Thymus (tissue), 11 donors: ENCODE measurements at regions not wholly inside any gene's neighbourhood (a gene's known extent, or its start where the extent isn't known, plus 50 kb on each side); places are given as distances from the start of the nearest gene placed in this dataset.
"Not testable (repeated sequence)": the region's sequence is repeated elsewhere in the genome, so short reads cannot be mapped to it uniquely, and the experiment has no call there.

Experiments used
- DNase-seq, 9 donors: peaks; one replicate each; pipeline ENCODE4 v3.0.0-alpha.2; 2013; ENCODE audit warnings: low spot score in 9 of 9, low read depth in 6 of 9, missing footprints in 1 of 9
- H3K27ac ChIP-seq, 2 donors: one replicate each; pipeline ENCODE4 v1.5.1; 2013; ENCODE audit warnings: control low read depth in 1 of 2, low read depth in 1 of 2, low read length in 1 of 2, mild to moderate bottlenecking in 1 of 2, moderate library complexity in 1 of 2
- H3K27me3 ChIP-seq, 2 donors: one replicate each; pipeline ENCODE4 v1.5.1; 2013; ENCODE audit warnings: low read length in 1 of 2; ENCODE audit not compliant: control insufficient read depth in 2 of 2, insufficient read depth in 1 of 2
- H3K36me3 ChIP-seq, 2 donors: one replicate each; pipeline ENCODE4 v1.5.1; 2013; ENCODE audit warnings: low read length in 1 of 2, mild to moderate bottlenecking in 1 of 2, moderate library complexity in 1 of 2; ENCODE audit not compliant: control insufficient read depth in 2 of 2, insufficient read depth in 2 of 2
- H3K4me1 ChIP-seq, 2 donors: one replicate each; pipeline ENCODE4 v1.5.1; 2013; ENCODE audit warnings: low read length in 2 of 2; ENCODE audit not compliant: control insufficient read depth in 2 of 2, insufficient read depth in 2 of 2
- H3K4me3 ChIP-seq, 2 donors: one replicate each; pipeline ENCODE4 v1.5.1; 2013; ENCODE audit warnings: low read length in 2 of 2, control low read depth in 1 of 2, mild to moderate bottlenecking in 1 of 2
- H3K9me3 ChIP-seq, 2 donors: one replicate each; pipeline ENCODE4 v1.5.1; 2013; ENCODE audit warnings: low read length in 1 of 2, mild to moderate bottlenecking in 1 of 2; ENCODE audit not compliant: control insufficient read depth in 2 of 2, insufficient read depth in 1 of 2
- WGBS: extraction: QIAGEN DNeasy Blood & Tissue Kit; methylation state at CpG from one replicate; pipeline ENCODE4 v1.1.7; 2013; 5-methylcytosine and 5-hydroxymethylcytosine counted together
- donor health status: healthy.

GRCh38 chr20:40008177-40008576 lies 680.9 kb downstream of the MAFB start:
- Histone ChIP-seq H3K27ac (no peak overlapping the region), H3K36me3 (no peaks in the 10 kb centered on the region), H3K9me3 (no peaks in the 10 kb centered on the region), H3K27me3 (no peaks in the 10 kb centered on the region), H3K4me3 (no peak overlapping the region), H3K4me1 (no peaks in the 10 kb centered on the region)
- DNase-seq, result no peak
- WGBS, result 94% methylated on average over 3 of the region's 3 CpGs

- no peak overlapping the region for H3K4me3 ChIP-seq
- no peaks in the 10 kb centered on the region for H3K27me3 ChIP-seq
- no peaks in the 10 kb centered on the region for H3K36me3 ChIP-seq
- 17% methylated on average over 1 of the region's 1 CpG for WGBS
- no peak for DNase-seq
- H3K27ac ChIP-seq, result no peak overlapping the region
- H3K9me3 ChIP-seq, result no peaks in the 10 kb centered on the region
- H3K4me1 ChIP-seq, result no peaks in the 10 kb centered on the region
Measured at GRCh38 chr20:40006168-40006860, 682.7 kb downstream of the MAFB start.

- H3K27ac ChIP-seq, H3K9me3 ChIP-seq, H3K36me3 ChIP-seq, H3K27me3 ChIP-seq, DNase-seq, H3K4me1 ChIP-seq, H3K4me3 ChIP-seq: not testable (repeated sequence)
- 94% methylated on average over 2 of the region's 2 CpGs for WGBS
Measured at GRCh38 chr20:40004092-40004491, 684.9 kb downstream of the MAFB start.

- H3K4me1 ChIP-seq, result no peaks in the 10 kb centered on the region
- DNase-seq, result no peak
- H3K27me3 ChIP-seq, result no peaks in the 10 kb centered on the region
- H3K36me3 ChIP-seq, result no peaks in the 10 kb centered on the region
- WGBS, result 80% methylated on average over 2 of the region's 2 CpGs
- H3K4me3 ChIP-seq, result no peak overlapping the region
- H3K9me3 ChIP-seq, result no peaks in the 10 kb centered on the region
- no peak overlapping the region for H3K27ac ChIP-seq
Measured at GRCh38 chr20:39993742-39994141, 695.3 kb downstream of the MAFB start.

GRCh38 chr20:39990692-39991091 lies 698.3 kb downstream of the MAFB start:
- H3K36me3 ChIP-seq, result no peaks in the 10 kb centered on the region
- H3K9me3 ChIP-seq, result no peaks in the 10 kb centered on the region
- DNase-seq, result no peak
- H3K4me3 ChIP-seq, result no peak overlapping the region
- H3K27me3 ChIP-seq, result no peaks in the 10 kb centered on the region
- H3K27ac ChIP-seq, result no peak overlapping the region
- no peaks in the 10 kb centered on the region for H3K4me1 ChIP-seq

- 0% methylated on average over 1 of the region's 1 CpG for WGBS
- H3K27me3 ChIP-seq, result no peaks in the 10 kb centered on the region
- H3K9me3 ChIP-seq, result no peaks in the 10 kb centered on the region
- no peaks in the 10 kb centered on the region for H3K4me1 ChIP-seq
- no peak overlapping the region for H3K27ac ChIP-seq
- DNase-seq, result no peak
- no peaks in the 10 kb centered on the region for H3K36me3 ChIP-seq
- no peak overlapping the region for H3K4me3 ChIP-seq
Measured at GRCh38 chr20:39988991-39989390, 700.0 kb downstream of the MAFB start.

- no peak overlapping the region for H3K4me3 ChIP-seq
- no peak overlapping the region for H3K27ac ChIP-seq
- no peaks in the 10 kb centered on the region for H3K4me1 ChIP-seq
- 66% methylated on average over 6 of the region's 6 CpGs for WGBS
- no peaks in the 10 kb centered on the region for H3K9me3 ChIP-seq
- DNase-seq, result no peak
- no peaks in the 10 kb centered on the region for H3K27me3 ChIP-seq
- H3K36me3 ChIP-seq, result no peaks in the 10 kb centered on the region
Measured at GRCh38 chr20:39986173-39986904, 702.7 kb downstream of the MAFB start.

GRCh38 chr20:39985271-39985827 lies 703.7 kb downstream of the MAFB start:
- no peak overlapping the region for H3K4me3 ChIP-seq
- no peak for DNase-seq
- 92% methylated on average over 5 of the region's 5 CpGs for WGBS
- no peaks in the 10 kb centered on the region for H3K27me3 ChIP-seq
- no peaks in the 10 kb centered on the region for H3K36me3 ChIP-seq
- H3K4me1 ChIP-seq, result no peaks in the 10 kb centered on the region
- H3K9me3 ChIP-seq, result no peaks in the 10 kb centered on the region
- H3K27ac ChIP-seq, result no peak overlapping the region

GRCh38 chr20:39983655-39984054 lies 705.4 kb downstream of the MAFB start:
- no peak overlapping the region for H3K4me3 ChIP-seq
- no peaks in the 10 kb centered on the region for H3K36me3 ChIP-seq
- no peaks in the 10 kb centered on the region for H3K9me3 ChIP-seq
- no peaks in the 10 kb centered on the region for H3K4me1 ChIP-seq
- DNase-seq, result no peak
- no peaks in the 10 kb centered on the region for H3K27me3 ChIP-seq
- no peak overlapping the region for H3K27ac ChIP-seq
- WGBS, result 91% methylated on average over 1 of the region's 1 CpG
